Cardiac muscle cell (in vitro differentiated cells and primary cell): ENCODE measurements at regions not wholly inside any gene's neighbourhood (a gene's known extent, or its start where the extent isn't known, plus 50 kb on each side); places are given as distances from the start of the nearest gene placed in this dataset.

ENCODE experiments used
- DNase-seq, 2 donors: peaks; one replicate each; pipeline versions ENCODE4 v3.0.0 to v3.0.0-alpha.2; 2010 to 2017; ENCODE audit warnings: low read depth in 1 of 2, low spot score in 1 of 2
- H3K27ac ChIP-seq: fragments of 200-600 bp; sonication (generic); 2 replicates; pipeline ENCODE4 v1.5.1; 2016
- H3K27me3 ChIP-seq: fragments of 200-600 bp; sonication (generic); 2 replicates; pipeline ENCODE4 v1.6.0; 2016; ENCODE audit warnings: control low read depth
- H3K36me3 ChIP-seq: fragments of 200-600 bp; sonication (generic); 2 replicates; pipeline ENCODE4 v1.5.1; 2016; ENCODE audit warnings: control low read depth
- H3K4me1 ChIP-seq: fragments of 200-600 bp; sonication (generic); 2 replicates; pipeline ENCODE4 v1.8.1; 2017; ENCODE audit warnings: low read depth, mild to moderate bottlenecking, mixed run types
- H3K4me3 ChIP-seq: fragments of 200-600 bp; sonication (generic); 2 replicates; pipeline ENCODE4 v1.5.1; 2016; ENCODE audit warnings: mild to moderate bottlenecking
- H3K9me3 ChIP-seq: fragments of 200-600 bp; sonication (generic); 2 replicates; pipeline ENCODE4 v1.5.1; 2017; ENCODE audit warnings: low read depth, mild to moderate bottlenecking, control low read depth
- TF ChIP-seq, protein P1 (sequence below): IDR thresholded peaks from 2 replicates; pipeline ENCODE4 v1.5.1; 2012; ENCODE audit warnings: low read depth, mild to moderate bottlenecking, low read length

DNA sequence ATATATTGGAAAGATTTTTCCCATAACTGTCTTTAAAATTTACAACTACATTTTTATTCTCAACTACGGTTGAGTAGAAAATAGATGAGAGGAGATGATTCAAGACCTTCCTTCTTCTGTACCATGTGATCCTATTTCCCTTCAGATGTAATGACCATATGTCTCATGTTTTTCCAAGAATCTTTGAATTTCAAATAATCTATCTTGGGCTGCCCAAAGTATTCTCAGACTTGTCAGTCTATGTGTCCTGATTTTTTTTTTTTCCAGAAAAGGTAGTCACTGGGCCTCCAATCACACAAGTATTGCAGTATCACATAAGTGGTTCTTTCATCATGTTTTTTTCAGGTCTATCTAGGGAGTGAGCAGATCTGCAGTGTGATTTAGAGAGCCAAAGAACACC lies 392.4 kb downstream of the RFC3 start:
- H3K27ac ChIP-seq: no peak overlapping the region
- H3K4me3 ChIP-seq: no peak overlapping the region
- no peak for DNase-seq
- no peaks in the 10 kb centered on the region for H3K36me3 ChIP-seq
- H3K27me3 ChIP-seq: no peaks in the 10 kb centered on the region
- TF ChIP-seq, protein P1, sequence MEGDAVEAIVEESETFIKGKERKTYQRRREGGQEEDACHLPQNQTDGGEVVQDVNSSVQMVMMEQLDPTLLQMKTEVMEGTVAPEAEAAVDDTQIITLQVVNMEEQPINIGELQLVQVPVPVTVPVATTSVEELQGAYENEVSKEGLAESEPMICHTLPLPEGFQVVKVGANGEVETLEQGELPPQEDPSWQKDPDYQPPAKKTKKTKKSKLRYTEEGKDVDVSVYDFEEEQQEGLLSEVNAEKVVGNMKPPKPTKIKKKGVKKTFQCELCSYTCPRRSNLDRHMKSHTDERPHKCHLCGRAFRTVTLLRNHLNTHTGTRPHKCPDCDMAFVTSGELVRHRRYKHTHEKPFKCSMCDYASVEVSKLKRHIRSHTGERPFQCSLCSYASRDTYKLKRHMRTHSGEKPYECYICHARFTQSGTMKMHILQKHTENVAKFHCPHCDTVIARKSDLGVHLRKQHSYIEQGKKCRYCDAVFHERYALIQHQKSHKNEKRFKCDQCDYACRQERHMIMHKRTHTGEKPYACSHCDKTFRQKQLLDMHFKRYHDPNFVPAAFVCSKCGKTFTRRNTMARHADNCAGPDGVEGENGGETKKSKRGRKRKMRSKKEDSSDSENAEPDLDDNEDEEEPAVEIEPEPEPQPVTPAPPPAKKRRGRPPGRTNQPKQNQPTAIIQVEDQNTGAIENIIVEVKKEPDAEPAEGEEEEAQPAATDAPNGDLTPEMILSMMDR: no peak
- H3K4me1 ChIP-seq: peaks cover 6% of the 10 kb centered on the region
- H3K9me3 ChIP-seq: no peaks in the 10 kb centered on the region

DNA sequence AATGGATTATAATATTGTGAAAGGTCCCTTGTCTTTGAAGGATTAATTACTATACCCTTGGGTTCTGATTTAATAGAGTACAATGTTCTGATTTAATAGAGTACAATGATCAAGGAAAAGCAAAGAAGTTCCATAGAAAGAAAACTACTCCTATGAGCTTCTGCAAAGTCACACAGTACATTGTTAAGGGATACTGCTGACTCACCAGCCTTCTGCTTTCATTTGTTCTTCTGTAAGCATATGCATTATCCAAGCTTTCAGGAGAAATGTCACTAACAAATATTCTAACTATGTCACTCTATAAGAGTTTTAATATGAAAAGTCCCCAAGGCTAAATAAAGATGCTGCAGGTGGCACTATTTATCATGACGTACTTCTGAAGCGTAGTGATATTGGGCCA lies 396.7 kb downstream of the RFC3 start:
- Histone ChIP-seq H3K9me3 (no peaks in the 10 kb centered on the region), H3K4me1 (no peaks in the 10 kb centered on the region), H3K27ac (no peak overlapping the region), H3K36me3 (no peaks in the 10 kb centered on the region), H3K4me3 (no peak overlapping the region), H3K27me3 (no peaks in the 10 kb centered on the region)
- TF ChIP-seq, protein P1: no peak
- peak in 1 of 2 donors; percentile 14 for DNase-seq

DNA sequence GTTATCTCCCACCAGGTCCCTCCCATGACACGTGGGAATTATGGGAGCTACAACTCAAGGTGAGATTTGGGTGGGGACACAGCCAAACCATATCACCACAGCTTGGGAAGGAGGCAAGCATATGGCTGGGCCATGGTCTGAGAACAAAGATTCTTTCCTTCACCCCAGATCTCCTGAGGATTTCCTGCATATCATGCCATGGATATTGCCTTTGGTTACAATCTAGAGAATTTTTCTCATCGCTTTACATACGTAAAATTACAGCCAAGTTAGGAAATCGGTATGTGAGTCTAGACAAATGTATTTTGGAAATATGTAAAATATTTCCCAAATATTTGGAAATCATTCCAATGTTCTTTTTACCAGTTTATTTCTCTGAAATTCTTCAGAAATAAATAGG lies 398.3 kb downstream of the RFC3 start:
- no peaks in the 10 kb centered on the region for H3K9me3 ChIP-seq
- TF ChIP-seq, protein P1: no peak
- H3K27me3 ChIP-seq: no peaks in the 10 kb centered on the region
- DNase-seq: peak in 1 of 2 donors; percentile 44
- H3K36me3 ChIP-seq: no peaks in the 10 kb centered on the region
- no peak overlapping the region for H3K27ac ChIP-seq
- H3K4me1 ChIP-seq: no peaks in the 10 kb centered on the region
- H3K4me3 ChIP-seq: no peak overlapping the region

DNA sequence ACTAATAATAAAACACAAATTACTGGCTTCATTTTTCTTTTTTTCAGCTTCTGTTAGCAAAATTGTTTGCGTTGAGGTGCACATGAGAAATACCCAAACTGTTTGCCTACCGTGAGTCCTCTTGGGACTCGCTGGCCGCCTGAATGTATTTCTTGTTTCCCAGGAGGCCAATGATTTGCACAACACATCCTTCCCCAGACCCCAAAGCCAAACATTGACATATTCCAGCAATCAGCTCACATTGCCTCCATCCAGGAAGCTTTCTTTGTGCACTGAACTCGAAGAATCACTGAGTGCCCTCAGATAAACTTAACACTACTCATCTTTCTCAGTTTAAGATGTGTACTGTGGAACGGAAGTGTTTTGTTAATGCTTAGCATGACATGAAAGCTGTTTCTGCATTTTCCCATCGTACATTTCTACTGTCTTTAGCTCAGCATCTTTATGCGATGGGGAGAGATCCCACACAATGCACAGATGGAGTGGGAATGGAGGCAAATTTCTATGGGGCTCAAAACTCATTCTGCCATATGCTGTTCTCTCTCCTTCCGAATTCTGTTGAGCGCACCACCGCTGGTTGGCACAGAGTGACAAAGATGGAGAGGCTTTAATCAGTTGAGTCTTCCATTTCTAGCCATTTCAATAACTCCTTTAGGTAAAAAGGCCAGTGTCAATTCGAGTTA lies 399.5 kb downstream of the RFC3 start:
- no peaks in the 10 kb centered on the region for H3K27me3 ChIP-seq
- TF ChIP-seq, protein P1: no peak
- H3K27ac ChIP-seq: no peak overlapping the region
- no peaks in the 10 kb centered on the region for H3K4me1 ChIP-seq
- H3K9me3 ChIP-seq: no peaks in the 10 kb centered on the region
- no peaks in the 10 kb centered on the region for H3K36me3 ChIP-seq
- no peak for DNase-seq
- H3K4me3 ChIP-seq: no peak overlapping the region

DNA sequence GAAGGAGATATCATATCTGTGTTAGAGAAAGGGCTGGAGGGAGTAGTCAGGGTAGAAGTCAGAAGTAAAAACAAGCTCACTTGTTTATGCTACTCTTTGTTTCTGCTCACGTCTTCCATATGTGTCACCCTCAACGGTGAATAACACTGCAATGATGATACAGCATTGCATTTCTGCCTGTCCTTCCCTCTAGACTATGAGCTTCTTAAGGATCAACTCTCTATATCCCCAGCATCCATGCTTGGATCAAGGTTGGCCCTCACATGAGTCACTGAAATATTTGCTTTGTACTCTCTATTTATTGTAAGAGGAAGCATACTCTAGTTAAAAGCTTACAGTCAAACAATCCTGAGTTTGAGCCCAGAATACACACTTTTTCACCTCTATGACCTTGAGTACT lies 406.0 kb downstream of the RFC3 start:
- no peak for DNase-seq
- Histone ChIP-seq H3K27me3 (no peaks in the 10 kb centered on the region), H3K9me3 (no peaks in the 10 kb centered on the region), H3K27ac (no peak overlapping the region), H3K36me3 (no peaks in the 10 kb centered on the region), H3K4me3 (no peak overlapping the region), H3K4me1 (no peaks in the 10 kb centered on the region)
- TF ChIP-seq, protein P1: no peak
